SK-N-SH (cell line): ENCODE measurements at regions not wholly inside any gene's neighbourhood (a gene's known extent, or its start where the extent isn't known, plus 50 kb on each side); places are given as distances from the start of the nearest gene placed in this dataset.

ENCODE experiments used
- CTCF ChIA-PET: fragments of 300-600, 350-600 bp; formaldehyde crosslinking; extraction: SDS; loops from one replicate; lab custom pipeline; 2021; lab: Yijun Ruan, JAX
- POLR2A ChIA-PET: fragments of 350-600 bp; sonication (Branson Sonifier 250); formaldehyde crosslinking; extraction: SDS; loops from one replicate; lab custom pipeline; 2020; ENCODE audit warnings: antibody characterized with exemption, inconsistent platforms; lab: Yijun Ruan, JAX
- DNase-seq: peaks from one replicate; pipeline ENCODE4 v3.0.0; 2012
- H2AFZ ChIP-seq: fragments of 200-600 bp; sonication (generic); 2 replicates; pipeline ENCODE4 v1.8.1; 2016; ENCODE audit warnings: antibody characterized with exemption, mild to moderate bottlenecking, low read depth
- H3F3A ChIP-seq: fragments of 200-600 bp; sonication (generic); replicated peaks from 2 replicates; pipeline ENCODE3; 2016; ENCODE audit warnings: antibody characterized with exemption, mild to moderate bottlenecking; ENCODE audit not compliant: insufficient read depth
- H3K27ac ChIP-seq, 2 experiments: fragments of 200-500 bp in 1 of 2; fragments of 200-600 bp in 1 of 2; sonication (Bioruptor generic) in 1 of 2; sonication (generic), shearing (Covaris generic) in 1 of 2; 2 replicates each; pipeline versions ENCODE4 v1.5.1 to v1.6.1; 2014 to 2016; ENCODE audit warnings: low read depth in 2 of 2, inconsistent platforms in 1 of 2, low read length in 1 of 2, mild to moderate bottlenecking in 1 of 2, mixed read lengths in 1 of 2
- H3K27me3 ChIP-seq: fragments of 200-600 bp; sonication (generic), shearing (Covaris generic); 2 replicates; pipeline ENCODE4 v1.6.1; 2016; ENCODE audit warnings: mixed run types; ENCODE audit not compliant: insufficient read depth
- H3K36me3 ChIP-seq, 2 experiments: fragments of 200-500 bp in 1 of 2; fragments of 200-600 bp in 1 of 2; sonication (Bioruptor generic) in 1 of 2; sonication (generic) in 1 of 2; replicated peaks in 1 of 2; 2 replicates each; pipeline versions ENCODE3 to v1.5.1; 2014 to 2016; ENCODE audit warnings: low read length in 1 of 2, mild to moderate bottlenecking in 1 of 2; ENCODE audit not compliant: insufficient read depth in 2 of 2, control insufficient read depth in 1 of 2
- H3K4me1 ChIP-seq, 2 experiments: fragments of 200-500 bp in 1 of 2; fragments of 200-600 bp in 1 of 2; sonication (Bioruptor generic) in 1 of 2; sonication (generic), shearing (Covaris generic) in 1 of 2; 2 replicates each; pipeline versions ENCODE4 v1.5.1 to v1.6.1; 2014 to 2016; ENCODE audit warnings: low read depth in 1 of 2, low read length in 1 of 2, mixed run types in 1 of 2; ENCODE audit not compliant: insufficient read depth in 2 of 2, control insufficient read depth in 1 of 2
- H3K4me2 ChIP-seq: fragments of 200-600 bp; sonication (generic), shearing (Covaris generic); 2 replicates; pipeline ENCODE4 v1.6.1; 2017; ENCODE audit warnings: mixed run types
- H3K4me3 ChIP-seq, 2 experiments: fragments of 200-500 bp in 1 of 2; fragments of 200-600 bp in 1 of 2; sonication (Bioruptor generic) in 1 of 2; sonication (generic), shearing (Covaris generic) in 1 of 2; 2 replicates each; pipeline versions ENCODE4 v1.5.1 to v1.8.1; 2014 to 2016; ENCODE audit warnings: low read depth in 2 of 2, inconsistent platforms in 1 of 2, low read length in 1 of 2, mild to moderate bottlenecking in 1 of 2, mixed read lengths in 1 of 2, moderate library complexity in 1 of 2
- H3K79me2 ChIP-seq: fragments of 200-600 bp; sonication (generic); 2 replicates; pipeline ENCODE4 v1.8.1; 2017; ENCODE audit warnings: mild to moderate bottlenecking; ENCODE audit not compliant: insufficient read depth
- H3K9ac ChIP-seq: fragments of 200-600 bp; sonication (generic); 2 replicates; pipeline ENCODE4 v1.6.1; 2017; ENCODE audit warnings: mixed run types
- H3K9me2 ChIP-seq: fragments of 200-600 bp; sonication (generic); 2 replicates; pipeline ENCODE4 v1.6.1; 2017; ENCODE audit warnings: mixed run types
- H3K9me3 ChIP-seq: fragments of 200-600 bp; sonication (generic); 2 replicates; pipeline ENCODE4 v1.6.1; 2017; ENCODE audit warnings: mixed run types, mild to moderate bottlenecking, moderate library complexity
- H4K20me1 ChIP-seq: fragments of 200-600 bp; sonication (generic); 2 replicates; pipeline ENCODE4 v1.6.1; 2017; ENCODE audit warnings: mild to moderate bottlenecking, mixed run types; ENCODE audit not compliant: insufficient read depth
- CHD2 ChIP-seq: fragments of 150-350 bp; IDR thresholded peaks from 2 replicates; pipeline ENCODE4 v1.6.1; 2018; ENCODE audit warnings: low read length; ENCODE audit not compliant: partially characterized antibody
- ELF1 ChIP-seq: IDR thresholded peaks from 2 replicates; pipeline ENCODE4 v1.4.0; 2012
- EP300 ChIP-seq, 2 experiments: IDR thresholded peaks; 2 replicates each; pipeline versions ENCODE4 v1.4.0 to v1.6.1; 2012; ENCODE audit warnings: borderline replicate concordance in 1 of 2, low read depth in 1 of 2, low read length in 1 of 2
- FOSL2 ChIP-seq: IDR thresholded peaks from 2 replicates; pipeline ENCODE4 v1.4.0; 2012; ENCODE audit warnings: low read depth, mild to moderate bottlenecking, moderate library complexity, borderline replicate concordance
- FOXM1 ChIP-seq: IDR thresholded peaks from 2 replicates; pipeline ENCODE4 v1.4.0; 2012; ENCODE audit warnings: low read depth, mild to moderate bottlenecking
- GABPA ChIP-seq: IDR thresholded peaks from 2 replicates; pipeline ENCODE4 v1.4.0; 2012; ENCODE audit warnings: low read depth, mild to moderate bottlenecking
- JUND ChIP-seq: IDR thresholded peaks from 2 replicates; pipeline ENCODE4 v1.4.0; 2012
- MEF2A ChIP-seq: IDR thresholded peaks from 2 replicates; pipeline ENCODE4 v1.4.0; 2012; ENCODE audit warnings: low read depth, borderline replicate concordance
- NFIC ChIP-seq: IDR thresholded peaks from 2 replicates; pipeline ENCODE4 v1.4.0; 2012; ENCODE audit warnings: borderline replicate concordance
- RAD21 ChIP-seq: IDR thresholded peaks from 2 replicates; pipeline ENCODE4 v1.6.1; 2012; ENCODE audit warnings: mild to moderate bottlenecking, low read length
- SMC3 ChIP-seq: IDR thresholded peaks from 2 replicates; pipeline ENCODE4 v1.6.1; 2012; ENCODE audit warnings: low read depth, low read length, improper control_type of control experiment
- TCF12 ChIP-seq: IDR thresholded peaks from 2 replicates; pipeline ENCODE4 v1.4.0; 2012
- WGBS: methylation state at CpG from one replicate; pipeline ENCODE4 v1.1.6; 2017; ENCODE audit warnings: low lambda C conversion rate; 5-methylcytosine and 5-hydroxymethylcytosine counted together
- TF ChIP-seq, protein P1 (sequence below): fragments of 150-350 bp; IDR thresholded peaks from 2 replicates; pipeline ENCODE4 v1.6.1; 2017; ENCODE audit warnings: antibody characterized with exemption, low read length, low read depth, borderline replicate concordance
- TF ChIP-seq, protein P2 (sequence below): IDR thresholded peaks from 2 replicates; pipeline ENCODE4 v1.6.1; 2012; ENCODE audit warnings: mild to moderate bottlenecking, low read depth, low read length, moderate library complexity
- TF ChIP-seq, protein P3 (sequence below): IDR thresholded peaks from 2 replicates; pipeline ENCODE4 v1.4.0; 2012; ENCODE audit warnings: low read depth, borderline replicate concordance
- TF ChIP-seq, protein P4 (sequence below): fragments of 200-600 bp; sonication (generic); IDR thresholded peaks from 2 replicates; pipeline ENCODE4 v1.6.1; 2017; ENCODE audit warnings: antibody characterized with exemption, mild to moderate bottlenecking, moderate library complexity
- TF ChIP-seq, protein P5 (sequence below): IDR thresholded peaks from 2 replicates; pipeline ENCODE4 v1.4.0; 2012; ENCODE audit warnings: low read depth

DNA sequence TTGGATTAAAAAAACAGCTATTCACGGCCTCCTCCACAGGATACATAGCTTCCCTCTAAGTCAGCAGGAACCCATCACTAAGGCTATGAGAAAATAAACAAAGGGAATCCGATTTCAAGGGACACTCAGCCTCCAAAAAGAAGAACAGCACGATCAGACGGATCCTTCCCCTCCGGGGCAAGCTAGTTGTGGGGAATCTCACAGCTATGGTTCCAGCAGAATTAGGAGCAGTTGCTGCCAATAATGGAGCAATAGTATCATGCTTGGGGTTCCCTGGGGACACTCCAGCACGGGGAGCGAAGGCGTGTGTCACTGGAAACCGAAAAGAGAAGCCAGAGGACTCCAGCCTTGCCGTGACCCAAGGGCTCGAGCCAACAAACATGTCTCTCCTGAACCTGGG is 163.1 kb downstream of the TTC32 start:
- Histone ChIP-seq H3K9ac (no peak overlapping the region), H3K9me3 (no peaks in the 10 kb centered on the region), H3K4me2 (no peak overlapping the region), H3K27me3 (peaks cover 1% of the 10 kb centered on the region; the same call in 1 of the 2 replicates), H2AFZ (no peak overlapping the region), H3K9me2 (no peaks in the 10 kb centered on the region), H3F3A (no peaks in the 10 kb centered on the region), H3K4me3 (no peak overlapping the region), H4K20me1 (no peaks in the 10 kb centered on the region), H3K4me1 (no peaks in the 10 kb centered on the region), H3K79me2 (no peaks in the 10 kb centered on the region), H3K36me3 (no peaks in the 10 kb centered on the region), H3K27ac (no peak overlapping the region)
- CTCF ChIA-PET: no interaction called here
- no peak for DNase-seq
- WGBS: 42% methylated on average over 11 of the region's 11 CpGs
- TF ChIP-seq, protein P1, sequence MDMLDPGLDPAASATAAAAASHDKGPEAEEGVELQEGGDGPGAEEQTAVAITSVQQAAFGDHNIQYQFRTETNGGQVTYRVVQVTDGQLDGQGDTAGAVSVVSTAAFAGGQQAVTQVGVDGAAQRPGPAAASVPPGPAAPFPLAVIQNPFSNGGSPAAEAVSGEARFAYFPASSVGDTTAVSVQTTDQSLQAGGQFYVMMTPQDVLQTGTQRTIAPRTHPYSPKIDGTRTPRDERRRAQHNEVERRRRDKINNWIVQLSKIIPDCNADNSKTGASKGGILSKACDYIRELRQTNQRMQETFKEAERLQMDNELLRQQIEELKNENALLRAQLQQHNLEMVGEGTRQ: no peak
- TF ChIP-seq, protein P2, sequence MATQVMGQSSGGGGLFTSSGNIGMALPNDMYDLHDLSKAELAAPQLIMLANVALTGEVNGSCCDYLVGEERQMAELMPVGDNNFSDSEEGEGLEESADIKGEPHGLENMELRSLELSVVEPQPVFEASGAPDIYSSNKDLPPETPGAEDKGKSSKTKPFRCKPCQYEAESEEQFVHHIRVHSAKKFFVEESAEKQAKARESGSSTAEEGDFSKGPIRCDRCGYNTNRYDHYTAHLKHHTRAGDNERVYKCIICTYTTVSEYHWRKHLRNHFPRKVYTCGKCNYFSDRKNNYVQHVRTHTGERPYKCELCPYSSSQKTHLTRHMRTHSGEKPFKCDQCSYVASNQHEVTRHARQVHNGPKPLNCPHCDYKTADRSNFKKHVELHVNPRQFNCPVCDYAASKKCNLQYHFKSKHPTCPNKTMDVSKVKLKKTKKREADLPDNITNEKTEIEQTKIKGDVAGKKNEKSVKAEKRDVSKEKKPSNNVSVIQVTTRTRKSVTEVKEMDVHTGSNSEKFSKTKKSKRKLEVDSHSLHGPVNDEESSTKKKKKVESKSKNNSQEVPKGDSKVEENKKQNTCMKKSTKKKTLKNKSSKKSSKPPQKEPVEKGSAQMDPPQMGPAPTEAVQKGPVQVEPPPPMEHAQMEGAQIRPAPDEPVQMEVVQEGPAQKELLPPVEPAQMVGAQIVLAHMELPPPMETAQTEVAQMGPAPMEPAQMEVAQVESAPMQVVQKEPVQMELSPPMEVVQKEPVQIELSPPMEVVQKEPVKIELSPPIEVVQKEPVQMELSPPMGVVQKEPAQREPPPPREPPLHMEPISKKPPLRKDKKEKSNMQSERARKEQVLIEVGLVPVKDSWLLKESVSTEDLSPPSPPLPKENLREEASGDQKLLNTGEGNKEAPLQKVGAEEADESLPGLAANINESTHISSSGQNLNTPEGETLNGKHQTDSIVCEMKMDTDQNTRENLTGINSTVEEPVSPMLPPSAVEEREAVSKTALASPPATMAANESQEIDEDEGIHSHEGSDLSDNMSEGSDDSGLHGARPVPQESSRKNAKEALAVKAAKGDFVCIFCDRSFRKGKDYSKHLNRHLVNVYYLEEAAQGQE: no peak
- TF ChIP-seq RAD21: no peak
- TF ChIP-seq NFIC: no peak
- no peak for TF ChIP-seq SMC3
- no peak for TF ChIP-seq FOXM1
- no peak for TF ChIP-seq TCF12
- no peak for TF ChIP-seq EP300 (IDR thresholded peaks at IDR 0.05; ENCODE audit: borderline replicate concordance in 1 of 2, low read depth in 1 of 2, low read length in 1 of 2)
- no peak for TF ChIP-seq FOSL2
- TF ChIP-seq ELF1: no peak
- TF ChIP-seq GABPA: no peak
- no peak for TF ChIP-seq MEF2A
- TF ChIP-seq, protein P3, sequence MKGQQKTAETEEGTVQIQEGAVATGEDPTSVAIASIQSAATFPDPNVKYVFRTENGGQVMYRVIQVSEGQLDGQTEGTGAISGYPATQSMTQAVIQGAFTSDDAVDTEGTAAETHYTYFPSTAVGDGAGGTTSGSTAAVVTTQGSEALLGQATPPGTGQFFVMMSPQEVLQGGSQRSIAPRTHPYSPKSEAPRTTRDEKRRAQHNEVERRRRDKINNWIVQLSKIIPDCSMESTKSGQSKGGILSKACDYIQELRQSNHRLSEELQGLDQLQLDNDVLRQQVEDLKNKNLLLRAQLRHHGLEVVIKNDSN: no peak
- TF ChIP-seq CHD2: no peak
- TF ChIP-seq, protein P4, sequence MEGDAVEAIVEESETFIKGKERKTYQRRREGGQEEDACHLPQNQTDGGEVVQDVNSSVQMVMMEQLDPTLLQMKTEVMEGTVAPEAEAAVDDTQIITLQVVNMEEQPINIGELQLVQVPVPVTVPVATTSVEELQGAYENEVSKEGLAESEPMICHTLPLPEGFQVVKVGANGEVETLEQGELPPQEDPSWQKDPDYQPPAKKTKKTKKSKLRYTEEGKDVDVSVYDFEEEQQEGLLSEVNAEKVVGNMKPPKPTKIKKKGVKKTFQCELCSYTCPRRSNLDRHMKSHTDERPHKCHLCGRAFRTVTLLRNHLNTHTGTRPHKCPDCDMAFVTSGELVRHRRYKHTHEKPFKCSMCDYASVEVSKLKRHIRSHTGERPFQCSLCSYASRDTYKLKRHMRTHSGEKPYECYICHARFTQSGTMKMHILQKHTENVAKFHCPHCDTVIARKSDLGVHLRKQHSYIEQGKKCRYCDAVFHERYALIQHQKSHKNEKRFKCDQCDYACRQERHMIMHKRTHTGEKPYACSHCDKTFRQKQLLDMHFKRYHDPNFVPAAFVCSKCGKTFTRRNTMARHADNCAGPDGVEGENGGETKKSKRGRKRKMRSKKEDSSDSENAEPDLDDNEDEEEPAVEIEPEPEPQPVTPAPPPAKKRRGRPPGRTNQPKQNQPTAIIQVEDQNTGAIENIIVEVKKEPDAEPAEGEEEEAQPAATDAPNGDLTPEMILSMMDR: no peak
- TF ChIP-seq JUND: no peak
- TF ChIP-seq, protein P5, sequence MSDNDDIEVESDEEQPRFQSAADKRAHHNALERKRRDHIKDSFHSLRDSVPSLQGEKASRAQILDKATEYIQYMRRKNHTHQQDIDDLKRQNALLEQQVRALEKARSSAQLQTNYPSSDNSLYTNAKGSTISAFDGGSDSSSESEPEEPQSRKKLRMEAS: no peak
- POLR2A ChIA-PET: no interaction called here
